ENCODE measurements at regions not wholly inside any gene's neighbourhood (a gene's known extent, or its start where the extent isn't known, plus 50 kb on each side); places are given as distances from the start of the nearest gene placed in this dataset.

GRCh38 chr7:131773413-131773812 is 217.0 kb upstream of the PODXL start:
- TF ChIP-seq CTCF (IDR thresholded peaks at IDR 0.05; ENCODE audit: borderline replicate concordance, extremely low read depth, low read length, poor library complexity, severe bottlenecking) (no peak), EZH2 (IDR thresholded peaks at IDR 0.05; ENCODE audit: borderline replicate concordance, low read depth, low read length, severe bottlenecking) (no peak)
